ENCODE measurements at regions not wholly inside any gene's neighbourhood (a gene's known extent, or its start where the extent isn't known, plus 50 kb on each side); places are given as distances from the start of the nearest gene placed in this dataset.

DNA sequence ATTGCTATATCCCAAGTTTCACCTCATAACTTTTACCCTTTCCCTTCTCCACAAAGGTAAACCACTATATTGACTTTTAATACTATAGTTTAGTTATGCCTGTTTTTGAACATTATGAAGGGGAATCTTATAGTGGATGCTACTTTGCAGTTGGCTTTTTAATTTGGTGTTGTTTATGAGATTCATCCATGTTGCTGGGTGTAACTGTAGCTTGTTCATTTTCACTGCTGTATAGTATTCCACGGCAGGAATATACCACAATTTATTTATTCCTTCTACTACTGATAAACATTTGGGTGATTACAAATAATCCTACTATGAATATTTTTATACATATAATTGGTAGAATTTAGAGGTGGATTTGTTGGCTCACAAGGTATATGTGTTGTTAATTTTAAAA, 88.4 kb upstream of the NALF2 start:
- no peak for DNase-seq
- Histone ChIP-seq H3K4me3 (no peak overlapping the region), H3K36me3 (ENCODE audit: low read depth) (no peaks in the 10 kb centered on the region), H2AFZ (no peak overlapping the region), H3K27ac (no peak overlapping the region), H4K20me1 (ENCODE audit: insufficient read depth) (no peaks in the 10 kb centered on the region), H3K4me2 (no peak overlapping the region), H3K4me1 (replicated peaks; ENCODE audit: insufficient read depth) (no peaks in the 10 kb centered on the region), H3K9me2 (ENCODE audit: insufficient read depth) (no peaks in the 10 kb centered on the region), H3F3A (ENCODE audit: insufficient read depth, low read depth) (no peaks in the 10 kb centered on the region), H3K27me3 (ENCODE audit: insufficient read depth, low read depth) (no peaks in the 10 kb centered on the region), H3K79me2 (ENCODE audit: low read depth) (no peaks in the 10 kb centered on the region), H3K9me3 (ENCODE audit: insufficient read depth, low read depth) (no peaks in the 10 kb centered on the region)
- no peak for TF ChIP-seq EZH2 (IDR thresholded peaks at IDR 0.05; ENCODE audit: low read depth)
- TF ChIP-seq, protein P1, sequence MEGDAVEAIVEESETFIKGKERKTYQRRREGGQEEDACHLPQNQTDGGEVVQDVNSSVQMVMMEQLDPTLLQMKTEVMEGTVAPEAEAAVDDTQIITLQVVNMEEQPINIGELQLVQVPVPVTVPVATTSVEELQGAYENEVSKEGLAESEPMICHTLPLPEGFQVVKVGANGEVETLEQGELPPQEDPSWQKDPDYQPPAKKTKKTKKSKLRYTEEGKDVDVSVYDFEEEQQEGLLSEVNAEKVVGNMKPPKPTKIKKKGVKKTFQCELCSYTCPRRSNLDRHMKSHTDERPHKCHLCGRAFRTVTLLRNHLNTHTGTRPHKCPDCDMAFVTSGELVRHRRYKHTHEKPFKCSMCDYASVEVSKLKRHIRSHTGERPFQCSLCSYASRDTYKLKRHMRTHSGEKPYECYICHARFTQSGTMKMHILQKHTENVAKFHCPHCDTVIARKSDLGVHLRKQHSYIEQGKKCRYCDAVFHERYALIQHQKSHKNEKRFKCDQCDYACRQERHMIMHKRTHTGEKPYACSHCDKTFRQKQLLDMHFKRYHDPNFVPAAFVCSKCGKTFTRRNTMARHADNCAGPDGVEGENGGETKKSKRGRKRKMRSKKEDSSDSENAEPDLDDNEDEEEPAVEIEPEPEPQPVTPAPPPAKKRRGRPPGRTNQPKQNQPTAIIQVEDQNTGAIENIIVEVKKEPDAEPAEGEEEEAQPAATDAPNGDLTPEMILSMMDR (conservative IDR thresholded peaks at IDR 0.05) = no peak
- intact Hi-C loops (cut with micrococcal nuclease; ENCODE audit: unreplicated experiment) = no loop called here
- ChIA-PET CTCF (no interaction called here), POLR2A (ENCODE audit: unreplicated experiment) (no interaction called here)
- BruUV-seq (replicated peaks) = no TSS peak

DNA sequence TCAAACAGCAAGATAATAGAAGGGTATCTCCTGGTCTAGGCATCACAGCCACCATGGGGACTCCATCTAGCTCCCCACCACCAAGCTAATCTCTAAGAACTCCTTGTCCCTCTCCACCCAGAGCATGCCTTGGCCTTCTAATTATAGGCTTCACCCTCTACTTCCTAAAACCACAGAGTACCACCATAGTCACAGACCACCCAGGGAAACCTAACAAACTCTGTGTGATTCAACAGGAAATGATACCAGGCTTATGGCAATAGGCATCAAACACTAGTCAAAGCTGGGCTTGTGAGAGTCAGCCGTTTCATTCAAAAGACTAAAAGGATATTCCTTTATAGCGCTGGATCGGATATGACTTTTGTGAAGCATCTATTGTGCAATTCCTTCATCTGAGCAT, 91.5 kb upstream of the NALF2 start:
- BruUV-seq (replicated peaks) = no TSS peak
- H3K27me3 ChIP-seq (ENCODE audit: insufficient read depth, low read depth) = no peaks in the 10 kb centered on the region
- H3K36me3 ChIP-seq (ENCODE audit: low read depth) = no peaks in the 10 kb centered on the region
- no peak for DNase-seq
- H4K20me1 ChIP-seq (ENCODE audit: insufficient read depth) = no peaks in the 10 kb centered on the region
- H3F3A ChIP-seq (ENCODE audit: insufficient read depth, low read depth) = no peaks in the 10 kb centered on the region
- TF ChIP-seq EZH2 (IDR thresholded peaks at IDR 0.05; ENCODE audit: low read depth) = no peak
- TF ChIP-seq, protein P1 (conservative IDR thresholded peaks at IDR 0.05) = no peak
- no peak overlapping the region for H3K4me3 ChIP-seq
- no peak overlapping the region for H3K4me2 ChIP-seq
- ChIA-PET POLR2A (ENCODE audit: unreplicated experiment) (no interaction called here), CTCF (no interaction called here)
- H2AFZ ChIP-seq = no peak overlapping the region
- no peak overlapping the region for H3K27ac ChIP-seq
- H3K4me1 ChIP-seq (replicated peaks; ENCODE audit: insufficient read depth) = no peaks in the 10 kb centered on the region
- no peaks in the 10 kb centered on the region for H3K9me2 ChIP-seq (ENCODE audit: insufficient read depth)
- intact Hi-C loops (cut with micrococcal nuclease; ENCODE audit: unreplicated experiment) = no loop called here
- H3K79me2 ChIP-seq (ENCODE audit: low read depth) = no peaks in the 10 kb centered on the region
- no peaks in the 10 kb centered on the region for H3K9me3 ChIP-seq (ENCODE audit: insufficient read depth, low read depth)

DNA sequence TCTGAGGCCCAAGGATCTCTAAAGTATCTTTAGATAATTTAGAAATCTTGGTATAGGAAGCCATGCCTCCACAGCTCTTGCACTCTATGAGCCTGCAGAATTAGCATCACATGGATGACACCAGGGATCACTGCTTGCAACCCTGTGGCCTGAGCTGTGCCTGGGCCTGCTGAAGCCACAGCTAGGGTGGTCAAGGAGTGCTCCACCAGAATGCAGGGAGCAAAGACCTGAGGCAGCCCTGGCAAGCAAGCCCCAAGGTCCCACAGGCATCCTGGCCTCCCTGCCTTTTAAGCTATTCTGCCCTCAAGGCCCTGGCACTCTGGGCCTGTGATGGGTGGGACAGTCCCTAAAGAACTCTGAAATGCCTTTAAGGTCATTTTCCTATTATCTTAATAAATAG, 105.2 kb upstream of the NALF2 start:
- Histone ChIP-seq H2AFZ (no peak overlapping the region), H3K79me2 (ENCODE audit: low read depth) (no peaks in the 10 kb centered on the region), H3K4me3 (no peak overlapping the region), H3K36me3 (ENCODE audit: low read depth) (no peaks in the 10 kb centered on the region), H4K20me1 (ENCODE audit: insufficient read depth) (no peaks in the 10 kb centered on the region), H3F3A (ENCODE audit: insufficient read depth, low read depth) (no peaks in the 10 kb centered on the region), H3K27me3 (ENCODE audit: insufficient read depth, low read depth) (no peaks in the 10 kb centered on the region), H3K9me2 (ENCODE audit: insufficient read depth) (no peaks in the 10 kb centered on the region), H3K9me3 (ENCODE audit: insufficient read depth, low read depth) (no peaks in the 10 kb centered on the region), H3K27ac (no peak overlapping the region), H3K4me1 (replicated peaks; ENCODE audit: insufficient read depth) (no peaks in the 10 kb centered on the region), H3K4me2 (no peak overlapping the region)
- no TSS peak for BruUV-seq (replicated peaks)
- no peak for DNase-seq
- TF ChIP-seq EZH2 (IDR thresholded peaks at IDR 0.05; ENCODE audit: low read depth) = no peak
- TF ChIP-seq, protein P1 (conservative IDR thresholded peaks at IDR 0.05) = no peak
- CTCF ChIA-PET = no interaction called here
- intact Hi-C loops (cut with micrococcal nuclease; ENCODE audit: unreplicated experiment) = no loop called here
- POLR2A ChIA-PET (ENCODE audit: unreplicated experiment) = no interaction called here

All from PC-9 (cell line).